Mammary epithelial cell (primary cell): ENCODE measurements at regions not wholly inside any gene's neighbourhood (a gene's known extent, or its start where the extent isn't known, plus 50 kb on each side); places are given as distances from the start of the nearest gene placed in this dataset.
"Not testable (repeated sequence)": the region's sequence is repeated elsewhere in the genome, so short reads cannot be mapped to it uniquely, and the experiment has no call there.

ENCODE experiments used
- CTCF ChIP-seq, 2 donors: IDR thresholded peaks in 1 of 2; conservative IDR thresholded peaks in 1 of 2; 2 replicates each; pipeline ENCODE4 v1.5.1; 2011 to 2012; ENCODE audit warnings: inconsistent platforms in 2 of 2, low read length in 2 of 2, mild to moderate bottlenecking in 2 of 2, control low read depth in 1 of 2, low read depth in 1 of 2; ENCODE audit not compliant: insufficient read depth in 1 of 2; ENCODE audit errors: extremely low read depth in 1 of 2
- EZH2 ChIP-seq: IDR thresholded peaks from 2 replicates; pipeline ENCODE4 v1.6.1; 2012; ENCODE audit warnings: low read length, inconsistent platforms, borderline replicate concordance

- TF ChIP-seq CTCF (conservative IDR thresholded peaks at IDR 0.05 in 1 of 2, IDR thresholded peaks at IDR 0.05 in 1 of 2; ENCODE audit: extremely low read depth in 1 of 2, insufficient read depth in 1 of 2, low read depth in 1 of 2, low read length in 2 of 2); EZH2: not testable (repeated sequence)
These were observed 241.1 kb downstream of the TFEC start for GRCh38 chr7:115789473-115789872.
